ENCODE measurements at regions not wholly inside any gene's neighbourhood (a gene's known extent, or its start where the extent isn't known, plus 50 kb on each side); places are given as distances from the start of the nearest gene placed in this dataset.
"Not testable (repeated sequence)": the region's sequence is repeated elsewhere in the genome, so short reads cannot be mapped to it uniquely, and the experiment has no call there.

DNA sequence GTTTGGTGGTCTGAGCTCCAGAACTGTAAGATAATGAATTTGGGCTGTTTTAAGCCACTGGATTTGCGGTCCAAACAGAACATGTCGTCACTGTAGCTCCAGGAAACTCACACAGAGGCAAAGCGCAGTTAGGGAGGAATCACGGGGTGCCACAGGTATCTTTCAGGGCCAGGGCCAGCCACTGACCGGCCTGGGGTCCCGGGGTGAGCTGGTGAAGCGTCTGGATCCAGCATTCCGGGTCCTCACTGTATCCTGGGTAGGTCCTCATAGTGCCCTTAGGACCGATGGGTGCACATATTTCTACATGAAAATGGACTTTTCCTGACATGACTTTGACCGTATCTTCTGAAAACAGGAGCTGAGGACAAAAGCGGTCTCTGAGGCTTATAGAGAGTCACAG is 196.0 kb upstream of the HDAC4 start:
- DNase-seq = no peak
- intact Hi-C loops (cut with micrococcal nuclease) = no loop called here
- no peak for ATAC-seq

DNA sequence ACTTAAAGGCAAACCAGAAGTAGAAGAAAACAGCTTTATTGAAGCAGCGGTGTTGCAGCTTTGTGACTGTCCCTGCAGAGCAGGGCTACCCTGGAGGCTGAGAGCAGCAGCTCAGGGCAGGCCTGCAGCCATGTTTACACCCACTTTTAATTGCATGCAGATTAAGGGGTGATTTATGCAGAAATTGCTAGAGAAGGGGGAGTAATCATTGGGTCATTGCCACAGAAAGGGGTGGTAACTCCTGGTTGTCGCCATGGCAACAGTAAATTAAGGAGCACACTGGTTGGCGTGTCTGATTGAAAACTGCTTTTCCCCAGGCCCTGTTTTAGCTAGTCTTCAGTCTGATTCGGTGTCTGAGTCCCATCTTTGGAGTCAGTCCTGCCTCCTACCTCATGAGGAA is 195.4 kb upstream of the HDAC4 start:
- DNase-seq (no peak), ATAC-seq (no peak)
- intact Hi-C loops (cut with micrococcal nuclease) = no loop called here

DNA sequence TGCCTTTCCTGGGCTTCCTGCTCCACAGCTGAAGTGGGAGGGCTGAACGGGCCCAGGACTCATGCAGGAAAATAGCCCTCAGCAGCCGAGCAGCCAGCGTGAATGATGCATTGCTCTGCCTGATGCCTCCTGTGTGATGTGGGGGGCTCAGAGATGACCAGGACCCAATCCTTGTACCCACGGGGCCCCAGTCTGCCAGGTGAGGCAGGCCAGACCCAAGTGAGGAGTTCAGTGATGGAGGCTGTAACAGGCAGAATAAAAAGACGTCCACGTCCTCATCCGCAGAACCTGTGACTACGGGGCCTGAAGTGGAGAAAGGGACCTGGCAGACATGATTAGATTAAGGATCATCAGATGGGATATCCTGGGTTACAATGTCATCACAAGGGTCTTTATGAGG is 194.9 kb upstream of the HDAC4 start:
- ATAC-seq (no peak), DNase-seq (no peak)
- intact Hi-C loops (cut with micrococcal nuclease) = no loop called here

- intact Hi-C loops (cut with micrococcal nuclease) = no loop called here
- ATAC-seq (no peak), DNase-seq (no peak)
Observed at GRCh38 chr2:239594772-239595608, 194.2 kb upstream of the HDAC4 start.

- intact Hi-C loops (cut with micrococcal nuclease) = no loop called here
- no peak for ATAC-seq
- no peak for DNase-seq
Observed at GRCh38 chr2:239594019-239594771, 193.4 kb upstream of the HDAC4 start.

GRCh38 chr2:239593455-239593854 is 192.6 kb upstream of the HDAC4 start:
- intact Hi-C loops (cut with micrococcal nuclease) = no loop called here
- no peak for ATAC-seq
- DNase-seq = no peak

GRCh38 chr2:239592629-239593290 is 191.9 kb upstream of the HDAC4 start:
- intact Hi-C loops (cut with micrococcal nuclease); ATAC-seq; DNase-seq: not testable (repeated sequence)

GRCh38 chr2:239590995-239591915 is 190.4 kb upstream of the HDAC4 start:
- no peak for ATAC-seq
- no peak for DNase-seq
- intact Hi-C loops (cut with micrococcal nuclease) = no loop called here

GRCh38 chr2:239590276-239590675 is 189.5 kb upstream of the HDAC4 start:
- ATAC-seq (no peak), DNase-seq (no peak)
- intact Hi-C loops (cut with micrococcal nuclease) = no loop called here

DNA sequence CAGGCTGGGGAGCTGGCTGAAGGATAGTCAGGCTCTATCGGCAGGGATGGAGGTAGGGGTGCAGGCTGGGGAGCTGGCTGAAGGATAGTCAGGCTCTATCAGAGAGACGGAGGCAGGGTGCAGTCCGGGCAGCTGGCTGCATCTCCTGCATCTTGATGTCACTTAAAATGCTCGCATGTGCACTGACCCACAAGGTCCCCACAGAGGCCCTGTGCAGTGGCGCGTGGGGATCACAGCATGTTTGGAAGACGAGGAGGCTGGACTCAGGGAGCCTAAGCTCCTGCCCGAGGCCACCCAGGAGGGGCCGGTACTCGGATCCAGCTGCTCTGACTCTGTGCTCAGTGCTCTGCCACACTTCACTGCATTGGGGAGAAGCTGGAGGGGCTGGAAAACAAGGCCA is 189.0 kb upstream of the HDAC4 start:
- intact Hi-C loops (cut with micrococcal nuclease) = no loop called here
- DNase-seq = no peak
- no peak for ATAC-seq

DNA sequence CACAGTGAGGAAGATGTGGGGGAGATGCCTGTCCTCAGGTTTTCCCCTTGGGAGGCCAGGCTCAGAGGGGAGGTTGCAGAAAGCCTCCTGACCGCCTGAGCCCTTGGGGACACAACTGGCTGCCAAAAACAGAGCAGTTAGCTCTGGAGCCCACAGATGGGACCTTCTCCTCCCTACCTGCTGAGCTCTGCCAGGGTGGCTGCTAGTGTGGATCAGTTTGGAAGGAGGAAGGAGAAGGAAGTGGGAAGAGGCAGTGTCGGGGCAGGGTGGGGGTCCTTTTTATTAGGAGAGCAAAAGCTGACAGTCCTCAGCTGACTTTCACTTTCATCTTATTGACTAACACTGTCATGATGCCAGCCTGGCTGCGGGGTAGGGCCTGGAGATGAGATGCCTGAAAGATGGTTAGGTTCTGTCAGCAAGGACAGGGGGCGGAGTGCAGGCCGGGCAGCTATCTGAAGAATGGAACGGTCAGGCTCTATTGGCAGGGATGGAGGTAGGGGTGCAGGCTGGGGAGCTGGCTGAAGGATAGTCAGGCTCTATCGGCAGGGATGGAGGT is 188.5 kb upstream of the HDAC4 start:
- intact Hi-C loops (cut with micrococcal nuclease) = no loop called here
- ATAC-seq (no peak), DNase-seq (no peak)

DNA sequence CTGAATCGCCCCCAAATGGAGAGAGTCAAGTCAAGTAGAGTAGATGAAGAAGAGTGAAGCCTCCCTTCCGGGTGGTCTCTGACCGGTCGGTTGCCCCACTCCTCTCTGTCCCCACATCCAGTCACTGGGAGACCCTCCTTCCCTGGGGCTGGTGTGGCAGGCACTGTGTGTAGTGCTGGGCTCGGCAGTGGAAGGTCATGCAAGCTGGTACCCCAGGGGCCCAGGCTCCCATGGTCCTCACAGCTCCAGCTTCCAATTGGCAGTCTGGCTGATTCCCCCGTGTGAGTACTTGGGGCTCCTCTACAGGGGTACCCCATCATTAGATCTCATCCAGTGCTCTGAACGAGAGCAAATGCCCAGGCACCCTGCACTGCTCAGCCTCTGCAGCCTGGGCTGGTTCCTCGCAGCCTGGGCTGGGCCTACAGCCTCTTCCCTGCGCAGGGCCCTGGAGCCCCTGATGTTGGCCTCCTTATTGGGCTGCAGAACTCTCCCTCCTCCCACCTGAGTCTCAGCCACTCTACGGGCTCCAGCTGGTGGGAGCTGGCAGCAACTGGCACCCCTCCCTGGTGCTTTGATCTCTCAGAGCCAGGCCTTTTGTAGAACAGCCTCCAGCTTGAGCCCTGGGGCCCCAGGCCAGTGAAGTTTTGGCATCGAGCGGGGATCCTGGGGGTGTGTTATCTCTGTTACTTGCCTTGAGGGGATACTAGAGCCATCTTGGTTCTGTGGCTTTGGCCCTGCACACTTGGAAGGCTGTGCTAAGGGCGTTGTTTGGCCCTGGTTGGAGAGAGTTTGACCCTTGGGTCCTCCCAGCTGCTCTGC is 187.8 kb upstream of the HDAC4 start:
- intact Hi-C loops (cut with micrococcal nuclease) = no loop called here

DNA sequence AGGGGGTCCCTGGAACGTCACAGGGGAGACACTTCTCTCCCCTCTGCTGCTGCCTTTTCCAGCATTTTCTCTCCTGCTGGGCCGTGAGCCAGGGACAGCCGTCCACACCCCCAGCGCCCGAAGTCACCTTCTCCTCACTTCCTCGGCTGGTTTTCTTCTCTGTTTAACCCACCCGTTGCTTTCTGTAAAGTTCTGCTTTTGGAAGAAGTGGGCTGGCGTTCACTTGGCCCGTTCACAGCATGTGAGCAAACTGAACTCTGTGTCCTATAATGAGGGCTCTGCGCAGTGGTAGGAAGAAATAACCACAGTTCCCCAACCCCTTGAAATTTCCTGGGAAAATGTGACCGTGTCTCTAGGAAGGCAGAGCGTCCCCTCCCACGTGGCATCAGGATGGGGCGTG is 187.0 kb upstream of the HDAC4 start:
- no peak for ATAC-seq
- no peak for DNase-seq
- intact Hi-C loops (cut with micrococcal nuclease) = no loop called here

More for the DNA sequence above, 187.8 kb upstream of the HDAC4 start:
- DNase-seq (no peak), ATAC-seq (no peak)

GRCh38 chr2:239587311-239587731 is 186.5 kb upstream of the HDAC4 start:
- DNase-seq = no peak
- intact Hi-C loops (cut with micrococcal nuclease) = no loop called here
- ATAC-seq = no peak

GRCh38 chr2:239586651-239587310 is 186.0 kb upstream of the HDAC4 start:
- DNase-seq (no peak), ATAC-seq (no peak)
- intact Hi-C loops (cut with micrococcal nuclease) = no loop called here

- intact Hi-C loops (cut with micrococcal nuclease) = no loop called here
- DNase-seq (no peak), ATAC-seq (no peak)
Observed at GRCh38 chr2:239585422-239585821, 184.6 kb upstream of the HDAC4 start.

DNA sequence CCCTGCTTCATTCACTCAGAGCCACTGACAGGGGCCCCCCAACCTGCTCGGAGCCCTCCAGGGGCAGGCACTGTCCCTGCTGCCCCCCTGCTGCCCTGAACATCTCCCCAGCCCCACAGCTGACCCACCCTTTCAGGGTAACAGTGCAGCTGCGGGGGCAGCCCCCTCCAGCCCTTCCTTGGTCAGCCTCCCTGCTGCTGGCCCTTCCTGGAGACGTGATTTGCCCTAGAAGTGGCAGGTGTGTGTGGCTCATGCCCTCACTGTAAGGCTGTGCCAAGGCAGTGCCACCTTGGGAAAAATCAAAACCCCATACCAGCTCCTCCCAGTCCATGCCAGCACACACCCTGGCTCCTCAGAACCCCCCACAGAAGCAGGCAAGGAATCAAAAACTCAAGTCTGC is 184.2 kb upstream of the HDAC4 start:
- intact Hi-C loops (cut with micrococcal nuclease) = no loop called here
- DNase-seq = no peak

More for the DNA sequence above, 184.2 kb upstream of the HDAC4 start:
- no peak for ATAC-seq

Measured in left ventricle myocardium superior (tissue), 1 donor.